HS-27A (cell line): ENCODE measurements at regions not wholly inside any gene's neighbourhood (a gene's known extent, or its start where the extent isn't known, plus 50 kb on each side); places are given as distances from the start of the nearest gene placed in this dataset.

Source experiments
- DNase-seq: peaks from one replicate; pipeline ENCODE4 v3.0.0-alpha.2; 2012; ENCODE audit warnings: low read depth, missing footprints

GRCh38 chr16:86215233-86215978 lies 294.9 kb upstream of the FOXF1 start:
- DNase-seq = no peak

- no peak for DNase-seq
These were observed 294.2 kb upstream of the FOXF1 start for GRCh38 chr16:86215979-86216585.

GRCh38 chr16:86216591-86216990 lies 293.7 kb upstream of the FOXF1 start:
- no peak for DNase-seq

GRCh38 chr16:86217001-86217890 lies 293.1 kb upstream of the FOXF1 start:
- DNase-seq = no peak

- DNase-seq = no peak
These were observed 292.4 kb upstream of the FOXF1 start for GRCh38 chr16:86217891-86218270.

GRCh38 chr16:86218479-86219170 lies 291.7 kb upstream of the FOXF1 start:
- DNase-seq = no peak

GRCh38 chr16:86219655-86220445 lies 290.5 kb upstream of the FOXF1 start:
- no peak for DNase-seq

GRCh38 chr16:86220561-86220960 lies 289.8 kb upstream of the FOXF1 start:
- DNase-seq = no peak

GRCh38 chr16:86221085-86221484 lies 289.2 kb upstream of the FOXF1 start:
- DNase-seq = no peak

- no peak for DNase-seq
These were observed 287.8 kb upstream of the FOXF1 start for GRCh38 chr16:86222547-86222946.

GRCh38 chr16:86222965-86223551 lies 287.3 kb upstream of the FOXF1 start:
- DNase-seq = no peak

GRCh38 chr16:86224126-86224525 lies 286.2 kb upstream of the FOXF1 start:
- DNase-seq = no peak

- DNase-seq = no peak
These were observed 285.7 kb upstream of the FOXF1 start for GRCh38 chr16:86224629-86225028.

- DNase-seq = no peak
These were observed 284.4 kb upstream of the FOXF1 start for GRCh38 chr16:86225905-86226371.

- DNase-seq = no peak
These were observed 283.3 kb upstream of the FOXF1 start for GRCh38 chr16:86227041-86227440.

GRCh38 chr16:86227801-86228200 lies 282.5 kb upstream of the FOXF1 start:
- DNase-seq = no peak

- no peak for DNase-seq
These were observed 281.6 kb upstream of the FOXF1 start for GRCh38 chr16:86228713-86229112.

GRCh38 chr16:86229283-86229682 lies 281.0 kb upstream of the FOXF1 start:
- DNase-seq = no peak

GRCh38 chr16:86229866-86230656 lies 280.3 kb upstream of the FOXF1 start:
- DNase-seq = no peak
